ENCODE measurements at regions not wholly inside any gene's neighbourhood (a gene's known extent, or its start where the extent isn't known, plus 50 kb on each side); places are given as distances from the start of the nearest gene placed in this dataset.

- TF ChIP-seq CTCF (IDR thresholded peaks at IDR 0.05) (no peak), MAX (CRISPR knock-in tag; IDR thresholded peaks at IDR 0.05) (no peak), JUN (CRISPR knock-in tag; IDR thresholded peaks at IDR 0.05) (no peak), CREB1 (CRISPR knock-in tag; IDR thresholded peaks at IDR 0.05) (no peak), SP1 (CRISPR knock-in tag; conservative IDR thresholded peaks at IDR 0.05) (no peak), IRF2 (CRISPR knock-in tag; IDR thresholded peaks at IDR 0.05; ENCODE audit: borderline replicate concordance, low read depth) (no peak), ZNF416 (CRISPR knock-in tag; IDR thresholded peaks at IDR 0.05) (no peak)
Observed at GRCh38 chrX:97987979-97988378, 1104.3 kb downstream of the RPA4 start.
